HG03196 (cell line): ENCODE measurements at regions not wholly inside any gene's neighbourhood (a gene's known extent, or its start where the extent isn't known, plus 50 kb on each side); places are given as distances from the start of the nearest gene placed in this dataset.

ENCODE experiments used
- ATAC-seq: cut with Tn5 transposase; IDR thresholded peaks from one replicate; pipeline ENCODE4 v1.9.1; 2021; ENCODE audit not compliant: unreplicated experiment

DNA sequence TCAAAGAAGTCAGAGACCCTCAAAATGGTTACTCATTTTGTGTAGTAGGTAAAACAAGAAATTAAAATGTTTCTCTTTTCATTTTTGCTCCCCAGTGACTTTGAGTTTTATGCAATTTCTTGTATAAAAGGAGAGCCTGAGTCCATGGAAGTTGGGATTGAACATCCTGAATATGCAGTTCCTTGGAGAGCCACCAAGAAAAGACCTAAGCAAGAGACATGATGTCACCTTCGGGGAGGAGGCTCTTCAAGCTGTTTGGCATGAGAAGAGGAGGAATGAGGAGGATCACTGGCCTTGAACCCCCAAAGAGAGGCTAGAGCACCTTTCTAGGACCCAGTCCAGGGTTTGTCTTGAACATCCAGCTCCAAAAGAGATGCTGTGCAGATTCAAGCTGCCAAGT, 62.3 kb upstream of the CALM2 start:
- no peak for ATAC-seq

DNA sequence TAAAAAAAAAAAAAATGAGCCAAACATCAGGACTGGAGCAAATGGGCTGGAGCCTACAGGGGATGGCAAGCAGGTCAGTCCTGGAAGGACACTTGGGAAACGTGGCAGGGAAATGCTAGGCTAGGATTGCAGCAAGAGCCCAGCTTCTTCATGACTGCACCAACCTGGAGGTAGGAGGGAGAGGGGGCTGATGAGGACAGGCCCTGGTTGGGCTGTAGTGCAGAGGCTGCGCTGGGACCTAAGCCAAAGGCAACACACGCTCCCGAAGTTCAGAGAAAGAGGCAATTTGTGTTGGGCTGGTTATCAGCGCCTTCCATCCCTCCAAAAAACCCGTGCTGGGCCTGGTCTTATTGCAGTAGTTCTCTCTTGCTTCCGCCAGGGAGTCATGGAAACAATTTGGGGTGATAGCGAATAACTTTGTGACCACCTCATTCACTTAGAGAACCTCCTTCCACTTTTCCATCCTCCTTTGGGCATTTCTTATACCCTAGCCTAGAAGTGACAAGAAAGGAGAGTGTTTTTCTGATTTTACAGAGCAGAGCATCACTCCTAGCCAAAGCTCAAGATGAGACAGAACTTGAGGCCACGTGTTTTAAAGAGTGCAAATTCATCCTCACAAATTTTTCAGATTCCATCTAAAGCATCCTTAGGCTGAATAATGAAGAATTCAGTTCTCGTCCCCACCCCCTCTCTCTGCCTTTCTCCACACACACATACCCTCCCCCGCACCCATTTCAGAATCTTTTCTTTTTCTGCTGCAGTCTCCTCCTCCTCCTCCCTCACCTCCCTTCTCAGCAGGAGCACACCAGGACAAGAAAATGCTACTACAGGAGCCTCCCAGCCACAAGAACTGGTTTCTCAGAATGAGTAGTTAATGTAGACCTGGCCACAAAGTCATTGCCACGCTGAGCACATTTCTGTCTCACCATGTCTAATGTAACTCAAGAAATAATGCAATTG, 61.3 kb upstream of the CALM2 start:
- no peak for ATAC-seq

DNA sequence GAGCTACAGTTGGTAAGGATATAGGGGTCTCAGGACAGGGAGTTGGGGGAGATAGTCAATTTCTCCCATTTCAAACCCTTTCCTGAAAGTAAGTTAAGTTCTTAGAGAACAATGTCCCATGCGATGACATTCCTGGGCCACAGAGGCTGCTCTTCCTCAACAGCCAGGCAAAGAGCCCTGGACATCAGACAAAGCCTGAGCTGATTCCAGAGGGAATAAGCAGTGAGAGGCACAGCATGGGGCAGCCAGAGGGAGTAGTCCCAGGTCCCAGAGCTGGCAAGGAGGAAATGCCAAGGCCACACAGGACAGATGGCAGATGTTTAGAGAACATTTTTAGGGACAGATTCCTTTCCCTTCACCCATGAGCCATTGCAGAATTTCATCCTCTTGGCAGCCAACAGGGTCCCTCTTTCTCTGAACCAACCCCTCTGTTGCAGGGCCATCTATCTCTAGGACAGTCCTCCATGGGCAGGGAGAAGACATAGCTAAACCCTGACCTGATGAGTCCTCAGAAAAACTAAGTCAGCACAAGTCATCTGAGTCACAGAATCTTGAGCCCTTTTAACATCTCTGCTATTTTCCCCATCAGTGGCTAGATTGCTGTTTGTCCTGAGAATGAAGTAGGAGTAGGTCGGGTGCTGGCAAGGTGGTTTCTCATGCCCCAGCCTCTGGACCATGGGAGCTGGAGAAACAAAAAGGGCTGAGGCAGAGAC, 60.3 kb upstream of the CALM2 start:
- no peak for ATAC-seq

DNA sequence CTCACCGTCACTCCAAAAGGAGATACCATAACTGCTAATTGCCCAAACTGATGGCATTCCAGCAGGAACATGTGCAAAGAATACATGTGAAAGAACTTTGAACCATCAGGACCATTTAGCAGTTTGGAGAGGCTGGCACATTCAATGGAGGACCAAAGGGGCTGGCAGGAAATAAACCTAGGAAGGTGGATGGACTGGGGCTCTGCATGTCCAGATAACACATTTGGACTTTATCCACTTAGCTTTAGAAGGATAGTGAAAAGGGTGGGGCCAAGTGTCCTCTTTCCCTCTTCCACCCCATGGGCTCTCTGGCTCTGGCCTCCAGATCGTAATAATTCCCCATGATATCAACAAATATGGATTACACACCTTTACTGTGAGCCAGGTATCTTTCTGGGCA, 58.8 kb upstream of the CALM2 start:
- ATAC-seq: no peak

DNA sequence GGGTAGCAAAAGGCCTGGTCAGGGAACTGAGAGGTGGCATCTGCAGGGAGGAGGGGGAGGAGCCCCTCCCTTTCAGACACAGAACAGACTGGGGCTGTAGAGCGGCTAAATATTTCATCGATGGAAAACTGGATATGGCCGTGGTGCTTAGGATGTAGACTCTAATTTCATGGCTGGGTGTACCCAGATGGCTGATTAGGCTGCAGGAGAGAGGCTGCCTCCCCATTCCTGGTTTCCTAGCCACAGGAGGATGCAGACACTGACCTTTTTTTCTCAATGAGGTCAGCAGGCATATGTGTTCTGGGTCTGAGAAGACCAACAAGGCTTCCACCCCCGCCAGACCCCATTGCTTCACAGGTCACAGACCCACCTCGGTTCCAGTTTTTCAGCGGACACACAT, 58.1 kb upstream of the CALM2 start:
- no peak for ATAC-seq

DNA sequence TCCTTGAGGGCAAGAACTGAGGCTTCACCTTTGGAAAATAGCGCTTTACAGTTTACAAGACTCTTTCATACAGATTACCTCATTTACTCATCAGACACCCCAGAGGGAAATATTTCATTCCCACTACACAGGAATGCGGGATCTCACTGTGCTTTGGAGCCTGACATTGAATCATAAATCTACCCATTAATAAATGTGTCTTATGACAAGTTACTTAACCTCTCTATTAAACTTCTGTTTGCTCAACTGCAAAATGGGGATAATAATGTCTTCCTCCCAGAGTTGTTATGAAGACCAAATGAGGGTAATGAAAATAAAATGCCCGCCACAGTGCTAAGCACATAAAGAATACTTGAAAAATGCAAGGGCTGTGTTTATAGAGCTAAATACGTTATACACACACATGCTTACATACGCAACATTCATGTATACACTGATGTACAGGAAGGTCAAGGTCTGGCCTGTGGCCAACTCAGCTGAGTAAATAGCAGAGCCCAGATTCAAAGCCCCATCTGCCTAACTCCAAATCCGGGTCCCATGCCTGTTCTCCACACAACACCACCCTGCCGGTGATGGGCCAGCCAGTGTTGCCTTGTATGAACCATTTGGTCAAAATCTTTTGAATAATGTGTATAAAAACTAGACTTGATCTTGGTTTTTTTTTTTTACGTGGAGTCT, 56.6 kb upstream of the CALM2 start:
- no peak for ATAC-seq

DNA sequence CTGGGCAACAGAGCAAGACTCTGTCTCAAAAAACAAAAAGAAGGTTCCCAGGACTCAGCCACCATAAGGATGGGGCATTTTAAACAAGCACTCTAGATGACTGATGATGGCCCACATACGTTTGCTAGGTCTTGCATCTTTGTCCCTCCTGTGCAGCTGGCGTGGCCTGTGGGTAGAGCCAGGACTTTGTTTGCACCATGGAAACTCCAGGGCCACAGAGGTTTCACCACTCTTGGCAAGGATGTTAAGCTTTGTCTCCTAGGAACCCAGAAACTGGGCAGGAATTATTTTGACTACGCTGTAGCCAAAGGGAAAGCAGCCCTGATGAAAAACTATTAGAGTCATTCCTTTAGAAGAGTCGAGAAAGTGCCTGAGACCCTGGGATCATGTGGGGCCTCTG, 54.1 kb upstream of the CALM2 start:
- ATAC-seq: no peak

DNA sequence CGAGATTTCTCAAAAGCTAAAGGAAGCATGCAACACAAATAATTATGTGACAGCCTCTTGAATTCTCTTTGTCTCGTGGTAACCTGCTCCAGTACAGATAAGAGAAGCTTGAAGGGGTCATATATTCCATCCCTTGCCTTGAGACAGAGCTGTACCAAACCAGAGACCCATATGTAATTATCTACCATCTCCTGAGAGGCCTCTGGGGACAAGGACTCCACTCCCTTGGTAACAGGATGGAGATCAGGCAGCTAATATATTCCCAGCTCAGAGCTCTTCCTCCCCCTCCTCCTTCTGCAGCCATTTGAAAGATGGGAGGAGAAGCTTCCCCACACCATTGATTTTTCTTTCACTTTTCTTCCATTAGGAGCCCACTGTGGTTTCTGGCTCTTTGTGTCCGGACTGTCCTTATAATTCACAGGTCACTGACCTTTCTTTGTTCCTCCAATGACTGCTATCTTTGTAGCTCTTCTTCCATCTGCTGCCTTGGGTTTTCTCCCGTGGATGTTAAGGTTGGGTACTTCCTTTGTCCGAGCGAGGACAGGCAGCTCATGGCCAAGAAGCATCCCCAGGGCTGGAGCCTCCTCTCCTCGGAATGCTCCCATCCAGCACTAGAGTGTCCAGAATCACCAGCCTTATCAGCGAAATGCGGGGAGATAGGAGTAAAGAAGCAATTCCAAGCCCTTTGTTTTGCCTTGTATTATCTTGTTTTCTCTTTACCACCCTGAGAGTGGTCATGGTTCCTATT, 51.4 kb upstream of the CALM2 start:
- ATAC-seq: no peak

DNA sequence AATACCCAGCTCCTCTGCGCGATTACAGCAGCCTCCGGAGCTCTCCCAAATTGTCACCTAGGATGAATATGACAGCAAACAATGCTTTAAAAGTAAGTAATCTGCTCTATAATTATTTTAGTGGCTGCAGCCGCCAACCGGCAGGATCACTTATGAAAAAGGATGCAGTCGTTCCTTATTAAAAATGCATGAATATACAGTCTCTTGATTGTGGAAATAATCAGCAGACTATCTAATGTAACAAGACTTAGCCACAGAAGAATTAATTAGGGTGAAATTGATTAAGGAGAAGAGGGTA, 50.6 kb upstream of the CALM2 start:
- ATAC-seq: no peak

DNA sequence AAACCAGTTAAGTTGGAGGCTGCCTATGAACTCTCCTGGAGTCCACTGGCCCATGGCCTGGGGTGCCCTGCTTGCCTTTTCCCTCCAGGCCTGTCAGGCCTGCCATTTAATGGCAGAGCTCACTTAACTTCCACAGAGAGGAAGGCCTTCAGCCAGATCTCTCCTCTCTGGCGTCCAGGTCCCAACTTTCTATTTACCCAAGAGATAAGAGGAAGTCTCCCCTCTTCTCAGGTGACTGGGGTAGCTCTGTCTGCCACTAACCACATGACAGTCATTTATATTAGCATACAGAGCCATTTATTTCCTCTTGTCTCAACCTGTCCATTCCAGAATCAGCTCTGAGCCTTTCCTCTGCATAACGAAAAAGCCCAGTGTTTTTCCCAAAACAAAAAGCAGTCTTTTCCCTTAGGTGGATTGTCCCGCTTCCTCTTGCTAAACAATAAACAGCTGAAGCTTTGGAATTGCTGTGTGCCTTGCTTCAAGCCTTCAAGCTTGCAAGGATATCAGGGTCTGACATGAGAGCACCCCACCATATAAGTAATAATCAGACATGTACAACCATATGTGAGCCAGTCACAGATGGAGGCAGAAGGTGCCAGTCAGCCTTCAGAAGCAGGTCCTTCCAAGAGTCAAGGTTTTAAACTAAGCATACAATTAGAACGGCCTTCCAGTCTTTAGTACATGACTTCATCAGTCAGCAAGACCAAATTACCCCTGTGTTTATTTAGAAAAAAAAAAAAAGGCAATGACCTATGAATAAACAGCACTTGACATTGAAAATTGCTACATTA, 50.0 kb upstream of the CALM2 start:
- ATAC-seq: no peak
